ENCODE measurements at regions not wholly inside any gene's neighbourhood (a gene's known extent, or its start where the extent isn't known, plus 50 kb on each side); places are given as distances from the start of the nearest gene placed in this dataset.
A peak's percentile ranks its signal among the peaks of the same experiment; 100 is the strongest.

DNA sequence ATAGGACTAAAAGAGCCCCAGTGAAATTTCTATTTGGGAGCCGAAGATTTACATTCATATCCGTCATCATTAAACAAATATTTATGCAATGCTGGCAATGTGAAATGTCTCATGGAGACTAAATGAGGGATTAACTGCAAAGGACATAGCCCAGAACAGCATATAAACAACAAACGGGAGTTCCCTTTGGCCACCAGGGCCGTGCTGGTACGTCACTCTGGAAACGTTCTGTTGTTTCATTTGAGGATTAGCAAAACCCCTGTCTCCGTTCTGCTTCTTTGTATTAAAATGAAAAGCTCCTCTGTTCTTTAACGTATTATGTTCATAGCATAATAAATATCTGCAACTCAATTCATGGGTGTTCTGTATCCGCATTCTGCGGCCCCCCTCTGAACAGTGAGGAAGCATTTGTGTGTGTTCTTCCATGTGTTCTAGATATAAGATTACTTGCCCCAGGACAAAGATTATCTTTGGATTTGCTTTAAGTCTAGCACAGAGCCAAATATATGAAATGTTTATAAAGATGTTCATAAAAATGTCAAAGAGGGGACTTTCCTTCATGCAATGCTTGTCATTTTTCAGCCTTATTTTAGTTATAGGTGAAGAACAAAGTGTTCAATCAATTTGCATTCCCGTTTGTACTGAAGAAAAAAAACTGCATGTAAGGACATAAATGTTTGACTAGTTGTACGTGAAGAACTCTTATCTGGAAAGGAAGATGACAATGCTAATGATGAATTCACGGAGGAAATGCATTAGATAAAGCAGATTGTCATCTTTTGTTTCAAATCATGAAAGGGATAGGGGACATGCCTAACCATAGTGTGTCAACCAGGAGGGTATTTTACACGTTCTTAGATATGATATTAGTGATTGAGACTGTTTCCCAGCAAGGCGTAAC is 90.0 kb upstream of the TNFAIP3 start:
- Histone ChIP-seq H3K79me2 (ENCODE audit: control insufficient read depth, insufficient read depth, low read length, unreplicated experiment) (no peaks in the 10 kb centered on the region), H3K27me3 (ENCODE audit: insufficient read depth, low read length) (no peaks in the 10 kb centered on the region), H3K4me1 (ENCODE audit: control insufficient read depth, insufficient read depth, low read length, unreplicated experiment) (peaks cover 30% of the 10 kb centered on the region), H3K4me3 (ENCODE audit: low read depth, low read length) (no peak overlapping the region), H3K27ac (ENCODE audit: low read depth, low read length) (peak overlapping the region; percentile 61), H2AFZ (ENCODE audit: low read length, unreplicated experiment) (peak overlapping the region; percentile 72), H3K36me3 (ENCODE audit: insufficient read depth, low read length) (no peaks in the 10 kb centered on the region)

DNA sequence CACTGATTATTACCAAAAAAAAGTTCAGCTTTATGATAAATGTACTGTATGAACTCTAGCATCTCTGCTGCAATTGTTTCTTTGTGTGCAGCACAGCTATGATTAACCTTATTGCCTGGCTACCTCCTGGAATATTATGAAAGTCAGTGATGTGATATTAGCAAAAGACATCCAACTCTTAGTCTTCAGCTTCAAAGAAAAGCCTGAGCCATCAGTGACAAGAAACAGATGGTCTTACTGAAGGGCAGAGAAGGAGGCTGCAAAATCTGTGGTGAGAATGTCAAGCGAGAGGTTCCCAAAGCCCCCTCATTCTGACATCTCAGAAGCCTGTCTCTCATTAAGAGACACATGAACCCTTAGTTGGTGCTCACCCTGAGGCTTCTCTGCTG is 89.4 kb upstream of the TNFAIP3 start:
- Histone ChIP-seq H3K27ac (ENCODE audit: low read depth, low read length) (peak overlapping the region; percentile 61), H3K4me1 (ENCODE audit: control insufficient read depth, insufficient read depth, low read length, unreplicated experiment) (peaks cover 30% of the 10 kb centered on the region), H3K4me3 (ENCODE audit: low read depth, low read length) (no peak overlapping the region)

DNA sequence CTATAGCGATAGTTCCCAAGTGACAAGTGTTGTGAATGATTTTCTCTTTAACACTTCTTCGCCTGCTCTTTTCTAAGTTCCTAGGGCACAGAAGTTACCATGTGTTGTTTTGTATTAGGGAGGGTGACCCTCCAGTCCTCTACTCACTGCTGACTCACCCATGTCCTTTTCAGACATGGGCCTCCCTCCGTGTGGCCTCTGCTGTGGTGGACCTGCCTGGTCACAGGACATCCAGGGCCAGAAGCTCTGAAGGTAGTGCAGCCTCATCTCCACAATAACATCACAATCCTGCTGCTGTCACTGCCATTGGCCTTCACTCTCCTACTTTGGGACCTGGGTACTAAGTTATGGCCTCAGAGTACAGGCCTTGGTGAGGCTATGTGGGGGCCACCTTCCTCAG is 87.1 kb upstream of the TNFAIP3 start:
- H3K36me3 ChIP-seq (ENCODE audit: insufficient read depth, low read length), result no peaks in the 10 kb centered on the region
- peaks cover 25% of the 10 kb centered on the region for H3K4me1 ChIP-seq (ENCODE audit: control insufficient read depth, insufficient read depth, low read length, unreplicated experiment)
- H3K4me3 ChIP-seq (ENCODE audit: low read depth, low read length), result no peak overlapping the region
- H2AFZ ChIP-seq (ENCODE audit: low read length, unreplicated experiment), result no peak overlapping the region
- H3K27ac ChIP-seq (ENCODE audit: low read depth, low read length), result no peak overlapping the region
- H3K27me3 ChIP-seq (ENCODE audit: insufficient read depth, low read length), result no peaks in the 10 kb centered on the region
- H3K79me2 ChIP-seq (ENCODE audit: control insufficient read depth, insufficient read depth, low read length, unreplicated experiment), result no peaks in the 10 kb centered on the region

More for the DNA sequence above, 89.4 kb upstream of the TNFAIP3 start:
- no peaks in the 10 kb centered on the region for H3K79me2 ChIP-seq (ENCODE audit: control insufficient read depth, insufficient read depth, low read length, unreplicated experiment)
- no peaks in the 10 kb centered on the region for H3K36me3 ChIP-seq (ENCODE audit: insufficient read depth, low read length)
- no peak overlapping the region for H2AFZ ChIP-seq (ENCODE audit: low read length, unreplicated experiment)
- H3K27me3 ChIP-seq (ENCODE audit: insufficient read depth, low read length), result no peaks in the 10 kb centered on the region

DNA sequence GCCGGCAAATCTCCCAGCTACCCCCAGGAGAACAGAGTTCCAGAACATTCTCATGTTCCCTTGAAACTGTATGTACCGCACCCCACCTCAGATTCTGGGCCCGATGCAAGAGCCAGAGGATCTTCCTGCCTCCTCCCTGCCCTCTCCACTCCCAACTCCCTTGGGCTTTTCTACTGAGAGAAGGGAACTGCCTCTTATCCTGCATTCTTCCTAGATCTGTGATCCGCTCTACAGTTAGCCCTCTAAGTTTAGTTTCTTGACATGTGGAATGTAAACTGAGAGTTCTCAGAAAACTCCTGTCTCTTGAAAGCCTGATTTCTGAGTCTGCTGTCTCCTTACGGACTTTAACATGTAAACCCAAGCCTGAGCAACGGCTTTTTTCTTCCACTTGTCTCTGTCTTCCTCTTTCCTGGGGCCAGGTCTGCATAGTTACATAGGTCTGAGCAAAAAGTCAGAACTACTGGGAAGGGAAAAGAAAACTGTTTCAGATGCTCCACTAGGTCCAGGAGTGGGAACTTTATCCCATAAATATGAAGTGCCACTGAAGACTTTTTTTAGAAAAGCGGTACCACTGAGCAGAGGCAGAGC is 86.5 kb upstream of the TNFAIP3 start:
- peaks cover 22% of the 10 kb centered on the region for H3K4me1 ChIP-seq (ENCODE audit: control insufficient read depth, insufficient read depth, low read length, unreplicated experiment)
- H2AFZ ChIP-seq (ENCODE audit: low read length, unreplicated experiment), result no peak overlapping the region
- H3K27ac ChIP-seq (ENCODE audit: low read depth, low read length), result no peak overlapping the region
- H3K4me3 ChIP-seq (ENCODE audit: low read depth, low read length), result no peak overlapping the region
- no peaks in the 10 kb centered on the region for H3K79me2 ChIP-seq (ENCODE audit: control insufficient read depth, insufficient read depth, low read length, unreplicated experiment)
- no peaks in the 10 kb centered on the region for H3K27me3 ChIP-seq (ENCODE audit: insufficient read depth, low read length)
- no peaks in the 10 kb centered on the region for H3K36me3 ChIP-seq (ENCODE audit: insufficient read depth, low read length)

DNA sequence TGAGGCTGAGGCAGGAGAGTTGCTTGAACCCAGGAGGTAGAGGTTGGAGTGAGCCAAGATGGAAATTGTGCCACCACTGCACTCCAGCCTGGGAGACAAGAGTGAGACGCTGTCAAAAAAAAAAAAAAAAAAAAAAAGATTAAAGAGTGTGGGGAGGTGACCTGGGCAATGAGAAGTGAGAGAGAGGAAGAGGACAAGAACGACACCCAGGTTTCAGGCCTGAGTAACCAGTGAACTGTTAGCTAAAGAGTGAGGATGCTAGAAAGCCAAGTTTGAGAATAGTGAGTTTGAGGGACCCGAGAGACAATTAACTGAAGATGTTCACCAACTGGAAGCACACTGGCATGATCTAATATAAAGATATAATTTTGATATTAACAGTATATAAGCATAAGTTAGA is 85.4 kb upstream of the TNFAIP3 start:
- Histone ChIP-seq H3K4me1 (ENCODE audit: control insufficient read depth, insufficient read depth, low read length, unreplicated experiment) (peaks cover 11% of the 10 kb centered on the region), H3K27ac (ENCODE audit: low read depth, low read length) (no peak overlapping the region), H3K36me3 (ENCODE audit: insufficient read depth, low read length) (no peaks in the 10 kb centered on the region), H3K4me3 (ENCODE audit: low read depth, low read length) (no peak overlapping the region), H2AFZ (ENCODE audit: low read length, unreplicated experiment) (no peak overlapping the region), H3K27me3 (ENCODE audit: insufficient read depth, low read length) (no peaks in the 10 kb centered on the region), H3K79me2 (ENCODE audit: control insufficient read depth, insufficient read depth, low read length, unreplicated experiment) (no peaks in the 10 kb centered on the region)

DNA sequence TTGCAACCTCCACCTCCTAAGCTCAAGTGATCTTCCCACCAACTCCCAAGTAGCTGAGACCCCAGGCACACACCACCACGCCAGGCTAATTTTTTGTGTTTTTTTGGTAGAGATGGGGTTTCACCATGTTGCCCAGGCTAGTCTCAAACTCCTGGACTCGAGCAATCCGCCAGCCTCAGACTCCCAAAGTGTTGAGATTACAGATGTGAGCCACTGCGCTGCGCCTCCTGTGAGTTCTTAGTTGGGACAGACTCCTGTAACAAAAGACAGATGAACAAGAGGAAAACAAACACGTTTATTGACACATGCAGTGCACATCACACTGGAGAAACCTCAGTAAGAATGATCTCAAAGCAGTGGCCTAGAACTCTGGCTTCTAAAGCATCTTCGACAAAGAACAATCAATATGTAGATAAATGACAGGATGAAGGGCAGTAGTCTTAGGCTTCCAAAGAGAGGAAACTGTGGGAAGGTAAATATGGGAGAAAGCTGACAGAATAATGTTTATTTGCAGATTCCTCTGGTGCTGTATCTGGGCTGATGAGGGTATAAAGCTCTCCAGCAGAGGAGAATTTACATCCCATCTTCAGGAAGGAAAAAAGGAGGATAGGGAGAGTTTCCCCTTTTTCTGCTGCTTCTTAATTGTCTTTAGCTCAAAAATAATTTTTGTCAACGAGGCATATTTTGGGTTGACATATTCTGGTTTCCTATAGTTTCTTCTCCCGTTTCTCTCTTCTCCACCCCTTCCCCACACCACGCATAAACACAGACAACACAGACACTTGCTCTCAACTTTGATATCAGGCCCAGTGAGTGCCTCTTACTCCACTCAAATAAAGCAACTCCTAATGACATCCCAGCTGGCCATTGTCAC is 84.7 kb upstream of the TNFAIP3 start:
- Histone ChIP-seq H2AFZ (ENCODE audit: low read length, unreplicated experiment) (no peak overlapping the region), H3K36me3 (ENCODE audit: insufficient read depth, low read length) (no peaks in the 10 kb centered on the region)

DNA sequence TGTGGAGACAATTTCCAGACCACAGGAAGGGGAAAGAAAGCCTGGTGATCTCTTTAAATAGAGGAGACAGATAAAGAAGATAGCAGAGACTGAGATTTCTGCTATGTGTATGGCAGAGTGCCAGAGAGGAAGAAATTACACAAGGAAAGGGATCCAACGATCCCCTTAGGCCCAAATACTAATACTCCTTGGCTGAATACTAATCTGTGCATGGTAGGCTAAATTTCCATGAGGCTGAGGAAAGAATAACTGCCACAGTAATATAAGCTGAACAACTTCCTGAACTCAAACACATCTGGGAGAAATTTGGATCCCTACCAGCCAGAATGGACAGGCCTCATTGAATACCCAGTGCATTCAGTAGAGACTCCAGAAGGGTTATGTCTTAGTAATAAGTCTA is 83.3 kb upstream of the TNFAIP3 start:
- peak overlapping the region; percentile 39 for H2AFZ ChIP-seq (ENCODE audit: low read length, unreplicated experiment)
- H3K79me2 ChIP-seq (ENCODE audit: control insufficient read depth, insufficient read depth, low read length, unreplicated experiment), result no peaks in the 10 kb centered on the region
- no peak overlapping the region for H3K27ac ChIP-seq (ENCODE audit: low read depth, low read length)
- H3K4me1 ChIP-seq (ENCODE audit: control insufficient read depth, insufficient read depth, low read length, unreplicated experiment), result no peaks in the 10 kb centered on the region
- no peaks in the 10 kb centered on the region for H3K27me3 ChIP-seq (ENCODE audit: insufficient read depth, low read length)
- no peaks in the 10 kb centered on the region for H3K36me3 ChIP-seq (ENCODE audit: insufficient read depth, low read length)
- no peak overlapping the region for H3K4me3 ChIP-seq (ENCODE audit: low read depth, low read length)

More for the DNA sequence above, 84.7 kb upstream of the TNFAIP3 start:
- H3K27ac ChIP-seq (ENCODE audit: low read depth, low read length), result no peak overlapping the region
- peaks cover 4% of the 10 kb centered on the region for H3K4me1 ChIP-seq (ENCODE audit: control insufficient read depth, insufficient read depth, low read length, unreplicated experiment)
- no peaks in the 10 kb centered on the region for H3K79me2 ChIP-seq (ENCODE audit: control insufficient read depth, insufficient read depth, low read length, unreplicated experiment)
- H3K27me3 ChIP-seq (ENCODE audit: insufficient read depth, low read length), result no peaks in the 10 kb centered on the region
- H3K4me3 ChIP-seq (ENCODE audit: low read depth, low read length), result no peak overlapping the region

DNA sequence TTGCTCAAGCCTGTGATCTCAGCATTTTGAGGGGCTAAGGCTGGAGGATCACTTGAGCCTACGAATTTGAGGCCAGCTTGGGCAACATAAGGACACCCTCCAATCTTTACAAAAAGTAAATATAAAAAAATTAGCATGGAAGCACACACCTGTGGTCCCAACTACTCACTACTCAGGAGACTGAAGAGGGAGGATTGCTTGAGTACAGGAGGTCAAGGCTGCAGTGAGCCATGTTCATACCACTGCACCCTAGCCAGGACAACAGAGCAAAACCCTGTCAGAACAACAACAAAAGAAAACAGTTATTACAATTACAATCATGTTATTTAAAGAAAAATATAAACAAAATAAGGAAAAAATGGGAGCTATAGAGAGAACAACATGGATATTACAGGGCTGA is 82.5 kb upstream of the TNFAIP3 start:
- no peak overlapping the region for H3K4me3 ChIP-seq (ENCODE audit: low read depth, low read length)
- no peaks in the 10 kb centered on the region for H3K36me3 ChIP-seq (ENCODE audit: insufficient read depth, low read length)
- H3K4me1 ChIP-seq (ENCODE audit: control insufficient read depth, insufficient read depth, low read length, unreplicated experiment), result no peaks in the 10 kb centered on the region
- H3K27ac ChIP-seq (ENCODE audit: low read depth, low read length), result no peak overlapping the region
- H3K27me3 ChIP-seq (ENCODE audit: insufficient read depth, low read length), result no peaks in the 10 kb centered on the region
- H2AFZ ChIP-seq (ENCODE audit: low read length, unreplicated experiment), result no peak overlapping the region
- H3K79me2 ChIP-seq (ENCODE audit: control insufficient read depth, insufficient read depth, low read length, unreplicated experiment), result no peaks in the 10 kb centered on the region

DNA sequence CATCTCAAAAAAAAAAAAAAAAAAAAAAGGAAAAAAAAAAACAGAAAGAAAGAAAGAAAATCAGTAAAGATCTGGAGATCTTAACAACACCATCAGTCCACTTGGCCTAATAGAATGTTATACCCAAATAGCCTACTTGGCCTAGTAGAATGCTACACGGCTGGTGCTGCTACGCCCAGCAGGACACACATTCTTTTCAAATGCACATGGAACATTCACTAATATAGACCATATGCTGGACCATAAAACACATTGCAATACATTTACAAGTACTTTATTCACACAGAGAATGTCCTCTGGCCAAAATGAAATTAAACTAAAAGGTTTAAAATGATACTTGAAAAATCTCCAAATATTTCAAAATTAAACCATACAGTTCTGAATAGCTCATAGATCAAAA is 80.0 kb upstream of the TNFAIP3 start:
- Histone ChIP-seq H3K79me2 (ENCODE audit: control insufficient read depth, insufficient read depth, low read length, unreplicated experiment) (no peaks in the 10 kb centered on the region), H3K4me1 (ENCODE audit: control insufficient read depth, insufficient read depth, low read length, unreplicated experiment) (peaks cover 6% of the 10 kb centered on the region), H2AFZ (ENCODE audit: low read length, unreplicated experiment) (no peak overlapping the region), H3K27ac (ENCODE audit: low read depth, low read length) (no peak overlapping the region), H3K4me3 (ENCODE audit: low read depth, low read length) (no peak overlapping the region), H3K36me3 (ENCODE audit: insufficient read depth, low read length) (no peaks in the 10 kb centered on the region), H3K27me3 (ENCODE audit: insufficient read depth, low read length) (no peaks in the 10 kb centered on the region)

DNA sequence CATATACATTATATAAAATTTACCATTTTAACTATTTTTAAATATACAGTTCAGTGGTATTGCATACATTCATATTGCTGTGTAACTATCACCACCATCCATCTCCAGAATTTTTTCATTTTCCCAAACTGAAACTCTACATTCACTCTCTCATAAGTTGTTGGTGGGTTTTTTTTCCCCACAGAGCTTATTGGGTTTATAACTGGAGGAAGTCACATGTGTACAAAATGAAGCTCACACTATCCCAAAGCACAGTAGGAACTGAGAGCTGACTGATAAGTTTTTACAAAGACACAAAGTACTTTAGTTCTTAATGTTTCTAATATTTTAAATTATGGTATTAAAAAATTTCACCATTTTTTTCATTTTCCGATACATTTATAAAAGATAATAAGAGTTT is 78.8 kb upstream of the TNFAIP3 start:
- no peaks in the 10 kb centered on the region for H3K27me3 ChIP-seq (ENCODE audit: insufficient read depth, low read length)
- no peak overlapping the region for H3K27ac ChIP-seq (ENCODE audit: low read depth, low read length)
- peaks cover 6% of the 10 kb centered on the region for H3K4me1 ChIP-seq (ENCODE audit: control insufficient read depth, insufficient read depth, low read length, unreplicated experiment)
- H3K36me3 ChIP-seq (ENCODE audit: insufficient read depth, low read length), result no peaks in the 10 kb centered on the region
- no peak overlapping the region for H2AFZ ChIP-seq (ENCODE audit: low read length, unreplicated experiment)
- no peak overlapping the region for H3K4me3 ChIP-seq (ENCODE audit: low read depth, low read length)
- no peaks in the 10 kb centered on the region for H3K79me2 ChIP-seq (ENCODE audit: control insufficient read depth, insufficient read depth, low read length, unreplicated experiment)

Measured in ACC112 (cell line).